Cardiac muscle cell (in vitro differentiated cells and primary cell): ENCODE measurements at regions not wholly inside any gene's neighbourhood (a gene's known extent, or its start where the extent isn't known, plus 50 kb on each side); places are given as distances from the start of the nearest gene placed in this dataset.

ENCODE experiments used
- DNase-seq, 2 donors: peaks; one replicate each; pipeline versions ENCODE4 v3.0.0 to v3.0.0-alpha.2; 2010 to 2017; ENCODE audit warnings: low read depth in 1 of 2, low spot score in 1 of 2
- H3K27ac ChIP-seq: fragments of 200-600 bp; sonication (generic); 2 replicates; pipeline ENCODE4 v1.5.1; 2016
- H3K27me3 ChIP-seq: fragments of 200-600 bp; sonication (generic); 2 replicates; pipeline ENCODE4 v1.6.0; 2016; ENCODE audit warnings: control low read depth
- H3K36me3 ChIP-seq: fragments of 200-600 bp; sonication (generic); 2 replicates; pipeline ENCODE4 v1.5.1; 2016; ENCODE audit warnings: control low read depth
- H3K4me1 ChIP-seq: fragments of 200-600 bp; sonication (generic); 2 replicates; pipeline ENCODE4 v1.8.1; 2017; ENCODE audit warnings: low read depth, mild to moderate bottlenecking, mixed run types
- H3K4me3 ChIP-seq: fragments of 200-600 bp; sonication (generic); 2 replicates; pipeline ENCODE4 v1.5.1; 2016; ENCODE audit warnings: mild to moderate bottlenecking
- H3K9me3 ChIP-seq: fragments of 200-600 bp; sonication (generic); 2 replicates; pipeline ENCODE4 v1.5.1; 2017; ENCODE audit warnings: low read depth, mild to moderate bottlenecking, control low read depth
- CTCF ChIP-seq: IDR thresholded peaks from 2 replicates; pipeline ENCODE4 v1.5.1; 2012; ENCODE audit warnings: low read depth, mild to moderate bottlenecking, low read length

DNA sequence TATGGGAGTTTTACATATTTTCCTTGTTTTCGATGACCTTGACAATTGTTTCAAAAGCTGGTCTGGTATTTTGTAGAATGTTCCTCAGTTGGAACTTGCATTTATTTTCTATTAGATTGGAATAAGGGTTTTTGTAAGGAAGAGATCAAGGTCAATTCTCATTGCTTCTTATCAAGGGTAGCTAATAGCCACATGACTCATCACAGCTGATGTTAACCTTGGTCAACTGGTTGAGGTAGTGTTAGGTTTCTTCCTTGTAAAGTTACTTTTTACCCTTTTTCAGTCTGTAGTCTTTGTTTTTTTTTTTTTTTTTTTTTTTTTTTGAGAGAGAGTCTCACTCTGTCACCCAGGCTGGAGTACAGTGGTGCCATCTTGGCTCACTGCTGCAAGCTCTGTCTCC is 257.2 kb downstream of the SNCA start:
- no peaks in the 10 kb centered on the region for H3K36me3 ChIP-seq
- H3K9me3 ChIP-seq, result no peaks in the 10 kb centered on the region
- no peaks in the 10 kb centered on the region for H3K4me1 ChIP-seq
- H3K4me3 ChIP-seq, result no peak overlapping the region
- no peaks in the 10 kb centered on the region for H3K27me3 ChIP-seq
- no peak for DNase-seq
- no peak for TF ChIP-seq CTCF
- H3K27ac ChIP-seq, result no peak overlapping the region

GRCh38 chr4:89576246-89576645 is 260.7 kb downstream of the SNCA start:
- H3K9me3 ChIP-seq, result no peaks in the 10 kb centered on the region
- no peak overlapping the region for H3K4me3 ChIP-seq
- DNase-seq, result no peak
- no peak overlapping the region for H3K27ac ChIP-seq
- H3K36me3 ChIP-seq, result no peaks in the 10 kb centered on the region
- no peak for TF ChIP-seq CTCF
- peaks cover 7% of the 10 kb centered on the region for H3K4me1 ChIP-seq
- H3K27me3 ChIP-seq, result no peaks in the 10 kb centered on the region

DNA sequence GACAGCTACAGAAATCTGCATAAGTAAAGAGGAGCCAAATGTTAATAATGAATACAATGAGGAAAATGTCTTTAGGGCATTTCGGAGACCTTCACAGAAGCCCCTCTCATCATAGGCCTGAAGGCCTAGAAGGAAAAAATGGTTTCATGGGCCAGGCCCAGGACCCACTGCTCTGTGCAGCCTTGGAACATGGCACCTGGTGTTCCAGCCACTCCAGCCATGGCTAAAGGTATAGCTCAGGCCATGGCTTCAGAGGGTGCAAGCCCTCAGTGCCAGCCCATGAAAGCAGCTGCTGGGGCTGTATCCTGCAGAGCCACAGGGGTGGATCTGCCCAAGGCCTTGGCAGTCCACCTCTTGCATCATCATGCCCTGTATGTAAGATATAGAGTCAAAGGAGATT is 261.1 kb downstream of the SNCA start:
- Histone ChIP-seq H3K27ac (no peak overlapping the region), H3K27me3 (no peaks in the 10 kb centered on the region), H3K9me3 (no peaks in the 10 kb centered on the region), H3K4me1 (peaks cover 7% of the 10 kb centered on the region), H3K4me3 (no peak overlapping the region), H3K36me3 (no peaks in the 10 kb centered on the region)
- TF ChIP-seq CTCF, result no peak
- no peak for DNase-seq

DNA sequence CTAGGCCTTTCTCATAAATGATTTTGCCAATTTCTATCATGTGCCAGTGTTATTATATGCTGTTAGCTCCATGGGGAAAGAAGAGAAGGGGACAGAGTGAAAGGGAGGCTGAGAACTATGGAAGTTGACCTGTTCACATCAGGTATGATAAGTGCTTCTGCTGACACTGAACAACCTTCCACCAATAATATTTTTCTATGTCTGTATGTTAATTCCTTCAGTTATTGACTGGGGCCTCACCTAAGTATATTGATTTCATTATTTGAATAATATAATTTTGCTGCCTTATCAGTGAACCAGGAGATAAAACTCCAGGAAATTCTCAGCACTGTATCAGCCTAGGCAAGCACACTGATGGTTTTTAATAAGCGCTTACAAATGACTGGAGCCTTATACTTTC is 262.8 kb downstream of the SNCA start:
- peaks cover 7% of the 10 kb centered on the region for H3K4me1 ChIP-seq
- no peak overlapping the region for H3K27ac ChIP-seq
- no peak for DNase-seq
- H3K36me3 ChIP-seq, result no peaks in the 10 kb centered on the region
- H3K4me3 ChIP-seq, result no peak overlapping the region
- no peaks in the 10 kb centered on the region for H3K9me3 ChIP-seq
- no peak for TF ChIP-seq CTCF
- no peaks in the 10 kb centered on the region for H3K27me3 ChIP-seq

DNA sequence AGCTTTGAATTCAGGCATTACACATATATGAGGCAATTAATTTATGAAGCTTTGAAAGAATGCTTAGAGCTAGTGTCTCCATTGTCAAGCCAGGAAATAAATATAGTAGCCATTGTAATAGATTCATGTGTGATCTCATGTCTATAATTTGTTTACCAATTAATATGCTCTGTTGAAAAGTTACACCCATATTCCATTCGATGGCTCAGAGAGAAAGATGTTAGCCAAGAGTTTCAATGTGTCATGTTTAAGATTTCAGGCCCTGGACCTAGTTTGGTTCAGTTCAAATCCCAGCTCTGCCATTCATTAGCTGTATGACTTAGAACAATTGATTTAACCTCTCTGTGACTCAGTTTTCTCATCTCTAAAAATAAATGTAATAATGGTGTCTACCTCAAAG is 263.3 kb downstream of the SNCA start:
- H3K27me3 ChIP-seq, result no peaks in the 10 kb centered on the region
- H3K9me3 ChIP-seq, result no peaks in the 10 kb centered on the region
- no peak overlapping the region for H3K27ac ChIP-seq
- no peaks in the 10 kb centered on the region for H3K36me3 ChIP-seq
- DNase-seq, result no peak
- no peak for TF ChIP-seq CTCF
- no peak overlapping the region for H3K4me3 ChIP-seq
- peaks cover 7% of the 10 kb centered on the region for H3K4me1 ChIP-seq

GRCh38 chr4:89572224-89572858 is 264.6 kb downstream of the SNCA start:
- H3K36me3 ChIP-seq, result no peaks in the 10 kb centered on the region
- H3K27ac ChIP-seq, result peak overlapping the region; percentile 4
- TF ChIP-seq CTCF, result no peak
- no peak overlapping the region for H3K4me3 ChIP-seq
- H3K9me3 ChIP-seq, result no peaks in the 10 kb centered on the region
- no peaks in the 10 kb centered on the region for H3K27me3 ChIP-seq
- DNase-seq, result peak; percentile 29 to 50
- H3K4me1 ChIP-seq, result peaks cover 7% of the 10 kb centered on the region
